GM21723 (cell line): ENCODE measurements at regions not wholly inside any gene's neighbourhood (a gene's known extent, or its start where the extent isn't known, plus 50 kb on each side); places are given as distances from the start of the nearest gene placed in this dataset.
"Not testable (repeated sequence)": the region's sequence is repeated elsewhere in the genome, so short reads cannot be mapped to it uniquely, and the experiment has no call there.

Experiments
- ATAC-seq: cut with Tn5 transposase; IDR thresholded peaks from one replicate; pipeline ENCODE4 v1.9.1; 2021; ENCODE audit warnings: mild to moderate bottlenecking, moderate library complexity; ENCODE audit not compliant: unreplicated experiment

GRCh38 chr7:115297656-115298055 is 375.8 kb downstream of the MDFIC start:
- no peak for ATAC-seq

DNA sequence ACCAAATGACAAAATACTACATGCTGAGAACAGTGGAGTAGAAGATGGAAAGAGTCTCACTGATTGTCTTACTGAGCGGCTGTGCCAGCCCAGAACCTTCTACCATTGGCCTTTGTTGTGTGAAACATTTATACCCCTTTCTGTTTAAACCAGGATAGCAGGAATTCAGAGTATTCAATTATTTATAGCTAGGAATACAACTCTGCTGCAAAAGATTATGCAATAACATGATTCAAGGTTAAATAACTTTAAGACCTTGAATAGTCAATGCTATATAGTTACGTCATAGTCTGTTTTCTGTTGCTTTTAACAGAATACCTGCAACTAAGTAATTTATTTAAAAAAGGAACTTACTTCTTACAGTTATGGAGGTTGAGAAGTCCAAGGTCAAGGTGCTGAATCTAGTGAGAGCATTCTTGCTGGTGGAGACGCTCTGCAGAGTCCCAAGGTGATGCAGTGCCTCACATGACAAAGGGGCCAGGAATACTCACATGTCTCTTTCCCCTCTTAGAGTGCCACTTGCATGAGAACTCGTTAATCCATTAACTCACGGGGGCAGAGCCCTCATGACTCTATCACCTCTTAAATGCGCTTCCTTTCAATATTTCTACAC is 371.8 kb downstream of the MDFIC start:
- ATAC-seq: no peak

- ATAC-seq: no peak
Observed at GRCh38 chr7:115292381-115292780, 370.5 kb downstream of the MDFIC start.

DNA sequence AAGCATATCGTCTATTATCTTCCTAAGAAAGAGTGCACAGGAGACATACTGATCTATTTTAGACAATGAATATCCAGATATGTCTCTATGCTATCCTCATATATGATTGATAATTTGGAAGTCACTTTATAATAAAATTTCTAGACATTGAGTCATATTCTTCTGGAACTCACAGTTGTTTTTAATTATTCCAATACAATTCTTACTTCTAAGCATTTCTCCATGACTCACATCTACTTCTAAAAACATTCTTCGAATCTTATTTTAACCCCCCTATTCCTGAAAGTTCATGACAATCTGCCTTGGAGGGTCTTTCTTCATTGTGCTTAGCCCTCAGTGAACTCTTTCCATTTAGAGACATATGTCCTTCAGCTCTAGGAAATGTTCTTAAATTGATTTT is 368.1 kb downstream of the MDFIC start:
- ATAC-seq: no peak

GRCh38 chr7:115276791-115277190 is 354.9 kb downstream of the MDFIC start:
- ATAC-seq: no peak

DNA sequence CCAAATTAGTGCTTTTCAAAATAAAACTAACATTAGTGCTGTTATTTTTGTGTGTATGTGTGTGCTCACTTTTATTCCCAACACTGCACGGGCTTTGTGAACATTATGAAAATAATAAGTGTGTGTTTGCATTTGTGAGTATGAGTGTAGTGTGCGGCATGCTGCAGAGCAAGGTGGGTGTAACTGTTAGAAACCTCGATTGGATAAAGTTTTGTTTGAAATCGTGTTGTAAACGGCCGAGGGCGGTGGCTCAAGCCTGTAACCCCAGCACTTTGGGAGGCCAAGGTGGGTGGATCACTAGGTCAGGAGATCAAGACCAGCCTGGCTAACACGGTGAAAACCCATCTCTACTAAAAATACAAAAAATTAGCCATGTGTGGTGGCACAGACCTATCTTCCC is 352.0 kb downstream of the MDFIC start:
- ATAC-seq: not testable (repeated sequence)

DNA sequence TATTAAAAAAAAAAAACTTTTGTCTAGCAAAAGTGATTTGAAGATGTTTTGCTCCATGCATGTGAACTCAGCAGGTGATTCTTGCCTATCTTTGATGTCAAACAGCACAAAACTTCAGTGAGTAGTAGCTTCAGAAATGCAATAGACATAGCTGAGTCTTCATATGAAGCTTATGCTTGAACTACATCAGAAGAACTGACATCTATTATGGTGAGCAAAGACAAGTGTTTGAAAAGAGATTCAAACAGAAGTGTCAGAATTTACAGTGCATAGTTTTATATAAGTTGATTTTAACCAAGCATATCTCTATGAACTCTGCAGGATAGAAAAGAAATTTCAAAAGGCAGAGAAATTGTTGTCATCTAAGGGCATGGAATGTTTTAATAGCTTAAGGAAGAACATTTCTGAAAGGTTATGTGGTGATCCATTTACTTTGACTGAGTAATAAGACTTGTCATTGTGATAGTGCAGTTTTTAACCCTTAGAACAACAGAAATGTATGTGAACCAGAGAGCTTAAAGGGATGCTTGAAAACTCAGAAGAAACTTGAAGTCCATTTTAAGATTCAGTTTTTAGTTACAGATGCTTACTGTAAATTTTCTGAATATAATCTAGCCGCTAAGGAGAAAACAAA is 351.4 kb downstream of the MDFIC start:
- no peak for ATAC-seq

DNA sequence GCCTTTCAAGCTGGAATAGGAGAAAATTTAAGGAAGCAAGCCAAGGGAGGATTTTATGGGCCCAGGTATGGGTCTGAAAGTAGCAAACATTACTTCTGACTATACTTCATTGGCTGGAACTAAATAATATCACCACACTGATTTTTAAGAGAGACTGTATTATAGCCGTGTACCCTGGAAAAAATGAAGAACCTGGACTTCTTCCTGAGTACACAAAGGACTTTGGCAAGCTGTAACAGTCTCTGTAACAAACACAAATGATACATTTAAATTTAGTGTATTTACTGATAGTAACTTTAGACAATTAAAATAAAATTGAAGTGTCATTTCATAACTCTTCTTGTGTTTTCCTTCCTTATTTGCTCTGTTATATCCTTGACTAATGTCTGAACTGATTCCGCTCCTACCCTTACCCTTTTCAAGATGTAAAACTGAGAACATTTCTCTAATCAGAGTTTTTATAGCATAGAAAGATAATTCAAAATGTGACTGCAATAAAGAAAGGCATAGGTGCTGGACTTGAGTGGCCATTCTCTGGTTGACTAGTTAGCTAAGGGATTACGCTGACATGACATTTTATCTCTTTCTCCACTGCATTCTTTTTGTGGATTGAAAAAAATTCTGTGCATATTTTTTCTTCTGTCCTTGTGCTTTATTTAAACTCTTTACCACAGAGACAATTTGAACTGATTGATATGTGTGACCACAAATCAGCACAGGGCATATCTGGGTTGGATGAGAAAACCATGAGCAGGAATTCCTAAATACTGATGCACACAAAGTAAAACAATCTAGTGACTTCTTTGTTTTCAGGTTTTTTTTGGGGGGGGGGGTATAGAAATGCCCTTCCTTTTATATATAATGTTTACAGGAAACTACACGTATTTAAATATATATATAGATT is 349.7 kb downstream of the MDFIC start:
- no peak for ATAC-seq

DNA sequence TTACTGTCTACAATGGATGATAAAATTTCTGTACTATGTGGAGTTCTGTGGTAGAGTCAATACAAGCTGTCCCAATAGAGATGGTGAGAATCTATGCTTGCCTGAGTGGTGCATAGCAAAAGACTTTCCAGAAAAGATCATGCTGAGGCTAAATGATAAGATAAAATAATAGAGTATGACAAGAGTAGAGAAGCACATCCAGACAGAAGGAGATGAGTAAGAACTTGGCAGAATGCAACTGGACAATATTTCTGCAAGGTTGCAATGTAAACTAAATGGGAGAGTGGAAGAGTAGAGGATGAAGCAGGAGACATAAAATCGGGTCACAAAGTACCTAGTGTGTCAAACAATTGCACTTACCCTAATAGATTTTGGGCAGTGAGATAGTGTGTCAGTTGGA is 347.6 kb downstream of the MDFIC start:
- no peak for ATAC-seq

- ATAC-seq: peak; percentile 49
Observed at GRCh38 chr7:115267503-115267902, 345.6 kb downstream of the MDFIC start.

- no peak for ATAC-seq
Observed at GRCh38 chr7:115260381-115260780, 338.5 kb downstream of the MDFIC start.

DNA sequence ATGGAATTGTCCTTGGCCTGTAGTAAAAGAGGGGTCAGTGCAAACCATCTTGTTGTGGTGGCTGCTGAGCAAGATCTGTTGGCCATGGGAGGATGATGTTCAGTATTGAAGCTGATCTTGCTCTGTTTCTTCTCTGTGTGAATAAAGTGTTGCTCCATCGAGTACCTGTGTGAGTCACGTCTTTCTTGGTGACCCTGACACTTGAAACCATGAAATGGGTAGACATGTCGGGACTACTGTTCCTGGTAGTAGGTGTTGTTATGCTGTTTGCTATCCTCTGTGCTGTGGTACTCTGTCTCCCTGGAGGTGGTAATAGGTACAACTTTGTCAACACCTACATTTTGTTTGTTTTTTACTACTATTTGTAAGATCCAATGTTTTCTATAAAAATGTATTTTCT is 330.6 kb downstream of the MDFIC start:
- no peak for ATAC-seq

DNA sequence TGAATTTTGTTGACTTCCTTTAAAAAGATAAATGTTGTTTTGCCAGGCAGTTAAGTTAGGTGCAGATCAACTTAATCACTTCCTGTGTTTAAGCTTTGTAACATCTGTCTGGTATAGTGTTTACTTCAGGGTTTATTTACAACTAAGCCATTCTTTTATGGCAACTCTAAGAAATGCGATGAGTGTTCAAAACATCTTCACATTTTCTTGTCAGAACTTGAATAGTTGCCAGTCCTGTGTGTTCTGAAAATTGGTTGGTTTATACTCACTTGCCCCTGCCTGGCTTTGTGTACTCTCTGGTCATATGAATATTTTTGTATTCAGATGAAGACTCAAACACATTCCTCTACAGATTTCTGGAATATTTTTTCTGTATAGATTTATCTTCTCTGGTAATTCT is 327.2 kb downstream of the MDFIC start:
- no peak for ATAC-seq

GRCh38 chr7:115241151-115241550 is 319.3 kb downstream of the MDFIC start:
- no peak for ATAC-seq

DNA sequence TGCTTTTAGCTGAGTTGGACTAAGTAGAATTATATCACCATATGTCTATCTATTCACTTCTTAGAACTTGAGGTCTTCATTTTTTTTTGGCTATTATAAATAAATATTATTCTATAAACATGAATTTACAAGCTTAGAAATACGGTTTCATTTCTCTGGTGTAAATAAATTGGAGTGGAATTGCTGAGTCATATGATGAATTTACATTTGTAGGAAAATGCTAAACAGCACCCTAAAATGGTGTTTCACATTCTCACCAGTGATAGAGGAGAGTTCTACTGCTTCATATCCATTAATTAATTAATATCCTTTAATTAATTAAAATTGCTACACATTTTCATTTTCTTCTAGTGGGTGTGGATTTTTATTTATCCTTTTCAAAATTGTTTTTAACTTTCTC is 318.3 kb downstream of the MDFIC start:
- no peak for ATAC-seq

DNA sequence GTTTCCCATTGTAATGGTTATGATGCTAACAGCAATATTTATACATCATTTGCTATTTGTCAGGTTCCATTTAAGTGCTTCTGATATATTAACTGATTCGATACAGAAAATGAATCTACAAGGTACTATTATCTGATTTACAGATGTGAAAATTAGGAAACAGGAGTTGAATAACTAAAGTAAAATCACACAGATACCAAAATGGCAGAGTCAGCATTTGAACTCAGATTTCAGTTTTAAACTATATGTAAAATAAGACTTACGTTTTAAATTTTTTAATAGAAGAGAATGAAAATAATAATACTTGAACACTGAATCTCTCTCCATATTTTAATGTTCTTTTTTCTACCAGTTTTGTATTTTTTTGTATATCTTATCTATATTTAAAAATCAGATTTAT is 313.2 kb downstream of the MDFIC start:
- ATAC-seq: no peak

- no peak for ATAC-seq
Observed at GRCh38 chr7:115233809-115234208, 311.9 kb downstream of the MDFIC start.

GRCh38 chr7:115232041-115232440 is 310.1 kb downstream of the MDFIC start:
- ATAC-seq: no peak

DNA sequence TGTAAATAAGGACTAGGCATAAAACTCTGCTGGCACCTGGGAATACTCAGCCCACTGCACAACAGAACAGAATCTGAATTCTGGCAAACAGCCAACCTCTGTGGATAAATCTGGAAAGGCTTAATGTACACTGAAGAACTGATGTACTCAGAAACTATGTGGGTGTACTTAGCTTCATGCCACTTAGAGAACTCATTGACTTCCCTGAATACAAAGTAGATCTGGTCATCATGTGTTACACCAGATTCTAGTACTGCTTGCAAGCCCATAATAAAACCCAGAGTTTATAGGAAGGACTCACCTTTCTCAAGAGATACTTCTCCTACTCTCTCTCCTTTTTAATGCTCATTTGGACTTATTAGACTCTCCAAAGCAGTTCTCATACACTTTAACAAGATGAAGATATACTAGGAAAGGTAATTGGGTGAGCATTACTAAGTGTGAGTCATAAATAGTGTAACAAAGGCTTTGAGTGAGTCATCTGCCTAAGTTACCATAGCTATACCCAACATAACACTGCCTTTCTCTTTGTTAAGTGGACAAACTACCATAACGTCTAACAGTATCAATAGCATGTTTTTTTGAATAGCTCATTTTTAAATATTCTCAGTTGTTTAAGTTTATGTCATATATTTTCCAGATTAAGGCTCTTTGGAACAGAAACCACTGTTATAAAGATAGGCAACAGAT is 309.1 kb downstream of the MDFIC start:
- no peak for ATAC-seq

DNA sequence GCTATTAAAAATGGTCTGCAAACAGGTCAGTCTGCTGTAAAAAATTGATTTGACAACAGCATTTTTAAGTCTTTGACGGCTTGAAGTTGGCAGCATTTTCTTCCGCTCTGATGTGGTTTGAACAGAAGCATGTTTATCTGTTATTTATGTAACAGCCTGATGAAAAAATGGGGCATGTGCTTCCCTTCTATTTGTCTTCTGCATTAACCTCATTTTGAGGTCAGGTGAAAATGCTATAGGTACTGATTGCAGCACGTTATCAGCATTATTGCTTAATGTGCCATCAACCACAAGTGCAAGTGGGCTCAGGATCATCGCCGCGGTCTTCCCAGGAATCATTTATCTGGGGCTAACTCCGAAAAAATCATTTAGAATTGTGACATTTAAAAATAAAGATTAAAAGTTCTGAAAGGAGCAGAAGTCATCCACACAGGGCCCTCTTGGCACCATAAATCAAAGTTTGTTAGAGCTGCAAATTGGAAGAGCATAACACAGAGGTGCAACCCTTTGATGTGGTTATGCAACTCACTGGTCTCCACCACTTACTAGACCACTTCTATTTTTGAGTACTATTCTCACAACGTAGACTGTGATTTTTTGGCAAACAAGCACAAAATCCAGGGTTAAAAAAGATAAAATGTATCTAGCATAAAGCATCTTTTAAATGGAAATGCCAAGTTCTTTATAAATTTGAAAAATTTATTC is 307.7 kb downstream of the MDFIC start:
- no peak for ATAC-seq
